Left kidney (tissue), 1 donor: ENCODE measurements at regions not wholly inside any gene's neighbourhood (a gene's known extent, or its start where the extent isn't known, plus 50 kb on each side); places are given as distances from the start of the nearest gene placed in this dataset.
"Not testable (repeated sequence)": the region's sequence is repeated elsewhere in the genome, so short reads cannot be mapped to it uniquely, and the experiment has no call there.

Experiments
- DNase-seq: peaks from one replicate; pipeline ENCODE4 v3.0.0-alpha.2; 2013

GRCh38 chr1:243074224-243074623 lies 180.9 kb downstream of the CEP170 start:
- not testable (repeated sequence) for DNase-seq

GRCh38 chr1:243067056-243067455 lies 188.0 kb downstream of the CEP170 start:
- DNase-seq: not testable (repeated sequence)

GRCh38 chr1:243061965-243062364 lies 193.1 kb downstream of the CEP170 start:
- not testable (repeated sequence) for DNase-seq

GRCh38 chr1:243055510-243055909 lies 199.6 kb downstream of the CEP170 start:
- DNase-seq: not testable (repeated sequence)

GRCh38 chr1:243055091-243055490 lies 200.0 kb downstream of the CEP170 start:
- not testable (repeated sequence) for DNase-seq

GRCh38 chr1:243054681-243055080 lies 200.4 kb downstream of the CEP170 start:
- DNase-seq: not testable (repeated sequence)

- not testable (repeated sequence) for DNase-seq
Measured at GRCh38 chr1:243053048-243053447, 202.0 kb downstream of the CEP170 start.

GRCh38 chr1:243050613-243051012 lies 204.5 kb downstream of the CEP170 start:
- not testable (repeated sequence) for DNase-seq

- not testable (repeated sequence) for DNase-seq
Measured at GRCh38 chr1:243049716-243050115, 205.4 kb downstream of the CEP170 start.

- not testable (repeated sequence) for DNase-seq
Measured at GRCh38 chr1:243021365-243021764, 233.7 kb downstream of the CEP170 start.

GRCh38 chr1:243019030-243019635 lies 235.9 kb downstream of the CEP170 start:
- not testable (repeated sequence) for DNase-seq

GRCh38 chr1:243010719-243011118 lies 244.4 kb downstream of the CEP170 start:
- DNase-seq: not testable (repeated sequence)

GRCh38 chr1:243001003-243001402 lies 254.1 kb downstream of the CEP170 start:
- not testable (repeated sequence) for DNase-seq

GRCh38 chr1:242992776-242993175 lies 262.3 kb downstream of the CEP170 start:
- not testable (repeated sequence) for DNase-seq

- not testable (repeated sequence) for DNase-seq
Measured at GRCh38 chr1:242985096-242985495, 270.0 kb downstream of the CEP170 start.

GRCh38 chr1:242973341-242973740 lies 281.7 kb downstream of the CEP170 start:
- DNase-seq: not testable (repeated sequence)

GRCh38 chr1:242966892-242967291 lies 288.2 kb downstream of the CEP170 start:
- DNase-seq: no peak

GRCh38 chr1:242959397-242959796 lies 295.7 kb downstream of the CEP170 start:
- DNase-seq: not testable (repeated sequence)

- DNase-seq: not testable (repeated sequence)
Measured at GRCh38 chr1:242954945-242955344, 300.1 kb downstream of the CEP170 start.

GRCh38 chr1:242946206-242946605 lies 308.9 kb downstream of the CEP170 start:
- DNase-seq: no peak

GRCh38 chr1:242936725-242937124 lies 318.4 kb downstream of the CEP170 start:
- DNase-seq: not testable (repeated sequence)

- DNase-seq: not testable (repeated sequence)
Measured at GRCh38 chr1:242924717-242925116, 330.4 kb downstream of the CEP170 start.

- not testable (repeated sequence) for DNase-seq
Measured at GRCh38 chr1:242923603-242924002, 331.5 kb downstream of the CEP170 start.

GRCh38 chr1:242914729-242915128 lies 340.4 kb downstream of the CEP170 start:
- DNase-seq: not testable (repeated sequence)
